ENCODE measurements at regions not wholly inside any gene's neighbourhood (a gene's known extent, or its start where the extent isn't known, plus 50 kb on each side); places are given as distances from the start of the nearest gene placed in this dataset.

GRCh38 chr12:76268267-76268666, 79.9 kb downstream of the BBS10 start:
- Mint-ChIP-seq H3K27me3 (ENCODE audit: low read depth) (peaks cover 61% of the 10 kb centered on the region), H3K9me3 (peaks cover 0 to 1% of the 10 kb centered on the region in 2 donors), H3K4me3 (no peak overlapping the region), H3K4me1 (ENCODE audit: low read depth) (peaks cover 13% of the 10 kb centered on the region), H3K27ac (no peak overlapping the region), H3K36me3 (ENCODE audit: insufficient read depth in 2 of 2) (peaks cover 0 to 2% of the 10 kb centered on the region in 2 donors)
- DNase-seq (no peak), ATAC-seq (replicated peaks in 1 of 2) (no peak)

- peaks cover 0 to 2% of the 10 kb centered on the region in 2 donors for H3K36me3 Mint-ChIP-seq (ENCODE audit: insufficient read depth in 2 of 2)
These were observed 81.4 kb downstream of the BBS10 start for GRCh38 chr12:76266797-76267196.

GRCh38 chr12:76265424-76266180, 82.6 kb downstream of the BBS10 start:
- H3K9me3 Mint-ChIP-seq: peaks cover 1% of the 10 kb centered on the region in 2 donors
- peaks cover 48% of the 10 kb centered on the region for H3K27me3 Mint-ChIP-seq (ENCODE audit: low read depth)
- H3K36me3 Mint-ChIP-seq (ENCODE audit: insufficient read depth in 2 of 2): peaks cover 0 to 2% of the 10 kb centered on the region in 2 donors
- H3K27ac Mint-ChIP-seq: no peak overlapping the region
- H3K4me1 Mint-ChIP-seq (ENCODE audit: low read depth): peaks cover 13% of the 10 kb centered on the region
- no peak for DNase-seq
- no peak overlapping the region for H3K4me3 Mint-ChIP-seq
- no peak for ATAC-seq (replicated peaks in 1 of 2)

More at GRCh38 chr12:76266797-76267196, 81.4 kb downstream of the BBS10 start:
- peaks cover 13% of the 10 kb centered on the region for H3K4me1 Mint-ChIP-seq (ENCODE audit: low read depth)
- DNase-seq (no peak), ATAC-seq (replicated peaks in 1 of 2) (peak in 1 of 2 donors; percentile 23)
- H3K27me3 Mint-ChIP-seq (ENCODE audit: low read depth): peaks cover 56% of the 10 kb centered on the region
- H3K27ac Mint-ChIP-seq: no peak overlapping the region
- no peak overlapping the region for H3K4me3 Mint-ChIP-seq
- H3K9me3 Mint-ChIP-seq: peaks cover 0 to 1% of the 10 kb centered on the region in 2 donors

- Mint-ChIP-seq H3K27me3 (ENCODE audit: low read depth) (peaks cover 48% of the 10 kb centered on the region), H3K9me3 (peaks cover 1% of the 10 kb centered on the region in 2 donors), H3K27ac (no peak overlapping the region), H3K4me3 (no peak overlapping the region), H3K4me1 (ENCODE audit: low read depth) (peaks cover 15% of the 10 kb centered on the region), H3K36me3 (ENCODE audit: insufficient read depth in 2 of 2) (peaks cover 0 to 2% of the 10 kb centered on the region in 2 donors)
- no peak for DNase-seq
- peak; percentile 55 to 69 for ATAC-seq (replicated peaks in 1 of 2)
These were observed 83.6 kb downstream of the BBS10 start for GRCh38 chr12:76264611-76265012.

- Mint-ChIP-seq H3K36me3 (ENCODE audit: insufficient read depth in 2 of 2) (peaks cover 0 to 2% of the 10 kb centered on the region in 2 donors), H3K27ac (no peak overlapping the region), H3K27me3 (ENCODE audit: low read depth) (peaks cover 44% of the 10 kb centered on the region), H3K9me3 (peaks cover 1% of the 10 kb centered on the region in 2 donors), H3K4me1 (ENCODE audit: low read depth) (peaks cover 16% of the 10 kb centered on the region), H3K4me3 (no peak overlapping the region)
- no peak for DNase-seq
- no peak for ATAC-seq (replicated peaks in 1 of 2)
These were observed 84.5 kb downstream of the BBS10 start for GRCh38 chr12:76263696-76264095.

- Mint-ChIP-seq H3K27me3 (ENCODE audit: low read depth) (peaks cover 35% of the 10 kb centered on the region), H3K27ac (no peak overlapping the region), H3K36me3 (ENCODE audit: insufficient read depth in 2 of 2) (no peaks in the 10 kb centered on the region), H3K4me3 (no peak overlapping the region), H3K9me3 (peaks cover 0 to 1% of the 10 kb centered on the region in 2 donors), H3K4me1 (ENCODE audit: low read depth) (peaks cover 11% of the 10 kb centered on the region)
- DNase-seq: no peak
- no peak for ATAC-seq (replicated peaks in 1 of 2)
These were observed 87.8 kb downstream of the BBS10 start for GRCh38 chr12:76260390-76260748.

- ATAC-seq (replicated peaks in 1 of 2) (no peak), DNase-seq (no peak)
- H3K27ac Mint-ChIP-seq: no peak overlapping the region
- peaks cover 40% of the 10 kb centered on the region for H3K27me3 Mint-ChIP-seq (ENCODE audit: low read depth)
- H3K36me3 Mint-ChIP-seq (ENCODE audit: insufficient read depth in 2 of 2): no peaks in the 10 kb centered on the region
- no peak overlapping the region for H3K4me3 Mint-ChIP-seq
- H3K4me1 Mint-ChIP-seq (ENCODE audit: low read depth): peaks cover 8% of the 10 kb centered on the region
- peaks cover 0 to 1% of the 10 kb centered on the region in 2 donors for H3K9me3 Mint-ChIP-seq
These were observed 88.4 kb downstream of the BBS10 start for GRCh38 chr12:76259660-76260389.

- Mint-ChIP-seq H3K36me3 (ENCODE audit: insufficient read depth in 2 of 2) (no peaks in the 10 kb centered on the region), H3K4me3 (no peak overlapping the region), H3K4me1 (ENCODE audit: low read depth) (peaks cover 3% of the 10 kb centered on the region), H3K9me3 (peaks cover 0 to 1% of the 10 kb centered on the region in 2 donors), H3K27me3 (ENCODE audit: low read depth) (peaks cover 39% of the 10 kb centered on the region), H3K27ac (no peak overlapping the region)
- ATAC-seq (replicated peaks in 1 of 2) (no peak), DNase-seq (no peak)
These were observed 89.1 kb downstream of the BBS10 start for GRCh38 chr12:76259106-76259505.

- ATAC-seq (replicated peaks in 1 of 2) (no peak), DNase-seq (no peak)
- H3K9me3 Mint-ChIP-seq: peaks cover 0 to 1% of the 10 kb centered on the region in 2 donors
- H3K27me3 Mint-ChIP-seq (ENCODE audit: low read depth): peaks cover 36% of the 10 kb centered on the region
- no peak overlapping the region for H3K27ac Mint-ChIP-seq
- H3K4me1 Mint-ChIP-seq (ENCODE audit: low read depth): peaks cover 3% of the 10 kb centered on the region
- H3K36me3 Mint-ChIP-seq (ENCODE audit: insufficient read depth in 2 of 2): no peaks in the 10 kb centered on the region
- H3K4me3 Mint-ChIP-seq: no peak overlapping the region
These were observed 91.3 kb downstream of the BBS10 start for GRCh38 chr12:76256904-76257303.

GRCh38 chr12:76256321-76256720, 91.9 kb downstream of the BBS10 start:
- DNase-seq: no peak
- ATAC-seq (replicated peaks in 1 of 2): no peak
- no peaks in the 10 kb centered on the region for H3K9me3 Mint-ChIP-seq
- no peak overlapping the region for H3K27ac Mint-ChIP-seq
- no peaks in the 10 kb centered on the region for H3K36me3 Mint-ChIP-seq (ENCODE audit: insufficient read depth in 2 of 2)
- peaks cover 38% of the 10 kb centered on the region for H3K27me3 Mint-ChIP-seq (ENCODE audit: low read depth)
- no peak overlapping the region for H3K4me3 Mint-ChIP-seq
- peaks cover 3% of the 10 kb centered on the region for H3K4me1 Mint-ChIP-seq (ENCODE audit: low read depth)

- ATAC-seq (replicated peaks in 1 of 2) (no peak), DNase-seq (no peak)
- Mint-ChIP-seq H3K27me3 (ENCODE audit: low read depth) (peaks cover 42% of the 10 kb centered on the region), H3K9me3 (no peaks in the 10 kb centered on the region), H3K36me3 (ENCODE audit: insufficient read depth in 2 of 2) (no peaks in the 10 kb centered on the region), H3K27ac (no peak overlapping the region), H3K4me3 (no peak overlapping the region), H3K4me1 (ENCODE audit: low read depth) (peaks cover 3% of the 10 kb centered on the region)
These were observed 92.5 kb downstream of the BBS10 start for GRCh38 chr12:76255692-76256091.

- H3K27me3 Mint-ChIP-seq (ENCODE audit: low read depth): peaks cover 42% of the 10 kb centered on the region
- ATAC-seq (replicated peaks in 1 of 2): peak; percentile 55 to 64
- H3K4me3 Mint-ChIP-seq: no peak overlapping the region
- no peak for DNase-seq
- H3K4me1 Mint-ChIP-seq (ENCODE audit: low read depth): peaks cover 3% of the 10 kb centered on the region
- H3K36me3 Mint-ChIP-seq (ENCODE audit: insufficient read depth in 2 of 2): no peaks in the 10 kb centered on the region
- H3K9me3 Mint-ChIP-seq: no peaks in the 10 kb centered on the region
- H3K27ac Mint-ChIP-seq: no peak overlapping the region
These were observed 92.9 kb downstream of the BBS10 start for GRCh38 chr12:76255281-76255680.

- Mint-ChIP-seq H3K36me3 (ENCODE audit: insufficient read depth in 2 of 2) (no peaks in the 10 kb centered on the region), H3K4me3 (no peak overlapping the region), H3K27ac (no peak overlapping the region), H3K27me3 (ENCODE audit: low read depth) (peaks cover 49% of the 10 kb centered on the region), H3K4me1 (ENCODE audit: low read depth) (no peaks in the 10 kb centered on the region), H3K9me3 (no peaks in the 10 kb centered on the region)
- no peak for DNase-seq
- ATAC-seq (replicated peaks in 1 of 2): no peak
These were observed 96.2 kb downstream of the BBS10 start for GRCh38 chr12:76252031-76252430.

All from activated T-cell treated with anti-CD3 and anti-CD28 coated beads, Interleukin-2, amount 50 U/mL, for 72 hours (primary cell).